Keratinocyte (primary cell): ENCODE measurements at regions not wholly inside any gene's neighbourhood (a gene's known extent, or its start where the extent isn't known, plus 50 kb on each side); places are given as distances from the start of the nearest gene placed in this dataset.

Experiments used
- EZH2 ChIP-seq: IDR thresholded peaks from one replicate; pipeline ENCODE4 v1.6.1; 2012; ENCODE audit warnings: inconsistent platforms, mild to moderate bottlenecking, low read length, moderate library complexity
- TF ChIP-seq, protein P1 (sequence below), 3 experiments: IDR thresholded peaks in 1 of 3; conservative IDR thresholded peaks in 1 of 3; optimal IDR thresholded peaks in 1 of 3; 2 replicates in 2 of 3; 3 replicates in 1 of 3; pipeline versions ENCODE3 to v1.5.1; 2011; ENCODE audit warnings: low read length in 3 of 3, mild to moderate bottlenecking in 3 of 3, moderate library complexity in 2 of 3, control low read depth in 1 of 3, inconsistent platforms in 1 of 3; ENCODE audit not compliant: insufficient read depth in 2 of 3; ENCODE audit errors: extremely low read depth in 1 of 3

DNA sequence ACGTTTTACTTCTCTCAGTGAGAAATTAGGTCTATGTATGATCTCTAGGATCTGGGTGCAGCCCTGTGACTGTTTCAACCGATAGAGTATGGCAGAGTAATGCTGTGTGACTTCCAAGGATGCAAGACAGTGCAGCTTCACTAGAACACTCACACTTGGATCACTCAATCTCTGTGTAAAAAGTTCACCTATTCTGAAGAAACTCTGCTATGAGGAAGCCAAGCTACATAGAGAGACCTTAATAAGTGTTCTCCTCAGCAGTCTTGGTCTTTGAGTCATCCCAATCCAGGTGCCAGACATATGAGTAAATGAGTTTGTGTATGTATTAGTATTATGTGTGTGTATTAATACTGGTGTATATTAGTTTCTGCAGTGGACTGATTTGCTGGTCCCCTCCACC lies 335.0 kb downstream of the NR4A2 start:
- TF ChIP-seq, protein P1, sequence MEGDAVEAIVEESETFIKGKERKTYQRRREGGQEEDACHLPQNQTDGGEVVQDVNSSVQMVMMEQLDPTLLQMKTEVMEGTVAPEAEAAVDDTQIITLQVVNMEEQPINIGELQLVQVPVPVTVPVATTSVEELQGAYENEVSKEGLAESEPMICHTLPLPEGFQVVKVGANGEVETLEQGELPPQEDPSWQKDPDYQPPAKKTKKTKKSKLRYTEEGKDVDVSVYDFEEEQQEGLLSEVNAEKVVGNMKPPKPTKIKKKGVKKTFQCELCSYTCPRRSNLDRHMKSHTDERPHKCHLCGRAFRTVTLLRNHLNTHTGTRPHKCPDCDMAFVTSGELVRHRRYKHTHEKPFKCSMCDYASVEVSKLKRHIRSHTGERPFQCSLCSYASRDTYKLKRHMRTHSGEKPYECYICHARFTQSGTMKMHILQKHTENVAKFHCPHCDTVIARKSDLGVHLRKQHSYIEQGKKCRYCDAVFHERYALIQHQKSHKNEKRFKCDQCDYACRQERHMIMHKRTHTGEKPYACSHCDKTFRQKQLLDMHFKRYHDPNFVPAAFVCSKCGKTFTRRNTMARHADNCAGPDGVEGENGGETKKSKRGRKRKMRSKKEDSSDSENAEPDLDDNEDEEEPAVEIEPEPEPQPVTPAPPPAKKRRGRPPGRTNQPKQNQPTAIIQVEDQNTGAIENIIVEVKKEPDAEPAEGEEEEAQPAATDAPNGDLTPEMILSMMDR (optimal IDR thresholded peaks at IDR 0.05 in 1 of 3, IDR thresholded peaks at IDR 0.05 in 1 of 3, conservative IDR thresholded peaks at IDR 0.05 in 1 of 3; ENCODE audit: extremely low read depth in 1 of 3, insufficient read depth in 2 of 3, low read length in 3 of 3), result no peak
- no peak for TF ChIP-seq EZH2
